HEK293 (cell line): ENCODE measurements at regions not wholly inside any gene's neighbourhood (a gene's known extent, or its start where the extent isn't known, plus 50 kb on each side); places are given as distances from the start of the nearest gene placed in this dataset.

Source experiments
- CTCF ChIA-PET: fragments of 350-600 bp; formaldehyde crosslinking; extraction: SDS; loops from one replicate; lab custom pipeline; 2021; ENCODE audit warnings: antibody characterized with exemption; lab: Yijun Ruan, JAX
- POLR2A ChIA-PET: fragments of 300-600 bp; formaldehyde crosslinking; extraction: SDS; loops from one replicate; lab custom pipeline; 2020; ENCODE audit warnings: antibody characterized with exemption, inconsistent platforms; lab: Yijun Ruan, JAX
- H3K27ac ChIP-seq: fragments of 200-500 bp; sonication (Bioruptor generic); 2 replicates; pipeline ENCODE4 v1.5.1; 2014; ENCODE audit warnings: low read depth, low read length, control low read depth, inconsistent platforms; ENCODE audit errors: extremely low read depth
- H3K36me3 ChIP-seq, 2 experiments: fragments of 200-500 bp in 1 of 2; sonication (Bioruptor generic) in 1 of 2; 1 replicate in 1 of 2; 2 replicates in 1 of 2; pipeline ENCODE4 v1.5.1; 2014 to 2017; ENCODE audit warnings: inconsistent platforms in 2 of 2, low read length in 2 of 2; ENCODE audit not compliant: control insufficient read depth in 2 of 2, insufficient read depth in 1 of 2
- H3K4me1 ChIP-seq: fragments of 200-500 bp; sonication (Bioruptor generic); 2 replicates; pipeline ENCODE4 v1.5.1; 2014; ENCODE audit warnings: mild to moderate bottlenecking, low read length, inconsistent platforms; ENCODE audit not compliant: control insufficient read depth, insufficient read depth
- H3K4me3 ChIP-seq: 2 replicates; pipeline ENCODE4 v1.5.1; 2011; ENCODE audit warnings: low read depth, mild to moderate bottlenecking, control low read depth, low read length, moderate library complexity
- H3K9me3 ChIP-seq: fragments of 200-500 bp; sonication (Bioruptor generic); 2 replicates; pipeline ENCODE4 v1.5.1; 2014; ENCODE audit warnings: low read depth, low read length, inconsistent platforms; ENCODE audit not compliant: control insufficient read depth, insufficient read depth
- GLI4 ChIP-seq: fragments of 450-650 bp; formaldehyde crosslinking; IDR thresholded peaks from 2 replicates; pipeline ENCODE4 v1.5.1; 2016; ENCODE audit warnings: missing biosample characterization, missing genetic modification characterization
- ZEB2 ChIP-seq: fragments of 450-650 bp; formaldehyde crosslinking; IDR thresholded peaks from 2 replicates; pipeline ENCODE4 v1.5.1; 2016; ENCODE audit warnings: missing biosample characterization, missing genetic modification characterization
- ZNF121 ChIP-seq: fragments of 450-650 bp; formaldehyde crosslinking; IDR thresholded peaks from 2 replicates; pipeline ENCODE4 v1.5.1; 2016; ENCODE audit warnings: missing biosample characterization, missing genetic modification characterization
- ZNF146 ChIP-seq: fragments of 450-650 bp; formaldehyde crosslinking; IDR thresholded peaks from 2 replicates; pipeline ENCODE4 v1.5.1; 2016; ENCODE audit warnings: missing biosample characterization, missing genetic modification characterization
- ZNF19 ChIP-seq: fragments of 450-650 bp; formaldehyde crosslinking; IDR thresholded peaks from 2 replicates; pipeline ENCODE4; 2016; ENCODE audit warnings: missing biosample characterization, missing genetic modification characterization, low read depth
- ZNF423 ChIP-seq: fragments of 450-650 bp; formaldehyde crosslinking; IDR thresholded peaks from 2 replicates; pipeline ENCODE4 v1.5.1; 2016; ENCODE audit warnings: missing biosample characterization, missing genetic modification characterization
- ZNF473 ChIP-seq: fragments of 450-650 bp; formaldehyde crosslinking; IDR thresholded peaks from 2 replicates; pipeline ENCODE4 v1.5.1; 2017; ENCODE audit warnings: missing biosample characterization, missing genetic modification characterization
- ZNF521 ChIP-seq: fragments of 450-650 bp; formaldehyde crosslinking; IDR thresholded peaks from 2 replicates; pipeline ENCODE4 v1.5.1; 2017; ENCODE audit warnings: missing biosample characterization, mild to moderate bottlenecking, missing genetic modification characterization
- ZNF596 ChIP-seq: fragments of 450-650 bp; IDR thresholded peaks from 2 replicates; pipeline ENCODE4 v1.5.0; 2018; ENCODE audit warnings: missing biosample characterization, mild to moderate bottlenecking, missing genetic modification characterization, moderate library complexity
- ZNF776 ChIP-seq: fragments of 450-650 bp; formaldehyde crosslinking; IDR thresholded peaks from 2 replicates; pipeline ENCODE4 v1.5.0; 2017; ENCODE audit warnings: missing biosample characterization, missing genetic modification characterization, borderline replicate concordance
- ZNF777 ChIP-seq: fragments of 450-650 bp; formaldehyde crosslinking; IDR thresholded peaks from 2 replicates; pipeline ENCODE4 v1.5.1; 2017; ENCODE audit warnings: missing biosample characterization, missing genetic modification characterization, borderline replicate concordance
- ZNF785 ChIP-seq: fragments of 450-650 bp; formaldehyde crosslinking; IDR thresholded peaks from 2 replicates; pipeline ENCODE4 v1.5.1; 2016; ENCODE audit warnings: missing biosample characterization, missing genetic modification characterization
- ZSCAN30 ChIP-seq: fragments of 450-650 bp; IDR thresholded peaks from 2 replicates; pipeline ENCODE4 v1.5.1; 2018; ENCODE audit warnings: missing biosample characterization, mild to moderate bottlenecking, missing genetic modification characterization, moderate library complexity
- TF ChIP-seq, protein P1 (sequence below): fragments of 450-650 bp; formaldehyde crosslinking; IDR thresholded peaks from 2 replicates; pipeline ENCODE4 v1.5.1; 2016; ENCODE audit warnings: missing biosample characterization, missing genetic modification characterization
- TF ChIP-seq, protein P2 (sequence below): fragments of 450-650 bp; formaldehyde crosslinking; IDR thresholded peaks from 2 replicates; pipeline ENCODE4 v1.5.1; 2017; ENCODE audit warnings: missing biosample characterization, missing genetic modification characterization
- TF ChIP-seq, protein P3 (sequence below): sonication (generic); formaldehyde crosslinking; IDR thresholded peaks from 2 replicates; pipeline ENCODE4 v1.8.1; 2022; ENCODE audit warnings: mild to moderate bottlenecking, moderate library complexity, missing genetic modification reagents
- TF ChIP-seq, protein P4 (sequence below): fragments of 450-650 bp; formaldehyde crosslinking; IDR thresholded peaks from 2 replicates; pipeline ENCODE4 v1.5.1; 2016; ENCODE audit warnings: missing biosample characterization, missing genetic modification characterization
- TF ChIP-seq, protein P5 (sequence below): fragments of 450-650 bp; formaldehyde crosslinking; IDR thresholded peaks from 2 replicates; pipeline ENCODE4 v1.5.1; 2016; ENCODE audit warnings: missing biosample characterization, missing genetic modification characterization

DNA sequence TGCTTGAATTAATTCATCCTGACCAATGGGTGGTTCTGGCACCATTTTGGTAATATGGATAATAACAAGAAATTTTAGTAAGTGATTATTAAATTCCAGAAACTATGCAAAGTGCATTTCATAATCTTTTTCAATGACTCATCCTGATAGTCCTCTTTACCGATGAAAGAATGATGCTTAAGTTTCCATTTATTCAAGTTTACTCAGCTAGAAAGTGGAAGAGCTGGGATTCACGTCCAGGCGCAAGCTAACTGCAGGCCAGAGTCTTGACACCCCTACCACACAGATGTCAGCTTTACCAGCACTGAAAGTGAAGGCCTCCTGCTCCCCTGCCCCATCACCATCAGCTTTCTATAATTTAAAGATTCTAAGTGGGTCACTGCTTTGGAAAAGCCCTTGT is 493.5 kb upstream of the WWC1 start (continued):
- no peak for TF ChIP-seq ZNF423
- TF ChIP-seq, protein P1, sequence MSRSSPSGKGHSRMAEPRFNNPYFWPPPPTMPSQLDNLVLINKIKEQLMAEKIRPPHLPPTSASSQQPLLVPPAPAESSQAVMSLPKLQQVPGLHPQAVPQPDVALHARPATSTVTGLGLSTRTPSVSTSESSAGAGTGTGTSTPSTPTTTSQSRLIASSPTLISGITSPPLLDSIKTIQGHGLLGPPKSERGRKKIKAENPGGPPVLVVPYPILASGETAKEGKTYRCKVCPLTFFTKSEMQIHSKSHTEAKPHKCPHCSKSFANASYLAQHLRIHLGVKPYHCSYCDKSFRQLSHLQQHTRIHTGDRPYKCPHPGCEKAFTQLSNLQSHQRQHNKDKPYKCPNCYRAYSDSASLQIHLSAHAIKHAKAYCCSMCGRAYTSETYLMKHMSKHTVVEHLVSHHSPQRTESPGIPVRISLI (tag by site-specific recombination) = no peak

DNA sequence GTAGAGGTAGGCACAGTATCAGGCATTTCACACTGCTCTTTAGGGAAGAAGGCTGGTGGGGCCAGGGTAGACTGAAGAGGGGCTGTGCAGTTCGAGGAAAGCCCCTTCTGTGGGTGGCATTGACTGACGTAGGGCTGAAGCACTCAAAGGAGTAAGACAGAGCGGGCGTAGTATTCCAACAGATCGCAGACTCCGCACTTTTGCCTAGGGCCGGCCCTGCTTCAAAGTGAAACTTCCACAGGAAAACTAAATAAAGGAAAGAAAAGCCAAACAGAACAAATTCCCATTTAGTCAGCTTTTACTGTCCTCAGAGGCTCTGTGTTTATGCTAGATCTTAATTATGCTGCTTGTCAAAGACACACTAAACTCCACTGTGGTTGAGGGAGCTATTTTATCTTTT is 493.0 kb upstream of the WWC1 start:
- ChIA-PET CTCF (interaction anchor here (0.8 kb wide), 1 partner anchor 27 kb away, joined by 4 read pairs; no protein-coding TSS in a partner anchor), POLR2A (no interaction called here)
- Histone ChIP-seq H3K9me3 (no peaks in the 10 kb centered on the region), H3K4me3 (no peak overlapping the region), H3K27ac (no peak overlapping the region), H3K36me3 (no peaks in the 10 kb centered on the region), H3K4me1 (no peaks in the 10 kb centered on the region)
- TF ChIP-seq ZNF596 (tag by site-specific recombination) (no peak), ZNF777 (tag by site-specific recombination) (no peak), ZSCAN30 (no peak), ZNF785 (tag by site-specific recombination) (no peak), ZNF423 (no peak), ZNF521 (tag by site-specific recombination) (no peak)
- TF ChIP-seq, protein P2, sequence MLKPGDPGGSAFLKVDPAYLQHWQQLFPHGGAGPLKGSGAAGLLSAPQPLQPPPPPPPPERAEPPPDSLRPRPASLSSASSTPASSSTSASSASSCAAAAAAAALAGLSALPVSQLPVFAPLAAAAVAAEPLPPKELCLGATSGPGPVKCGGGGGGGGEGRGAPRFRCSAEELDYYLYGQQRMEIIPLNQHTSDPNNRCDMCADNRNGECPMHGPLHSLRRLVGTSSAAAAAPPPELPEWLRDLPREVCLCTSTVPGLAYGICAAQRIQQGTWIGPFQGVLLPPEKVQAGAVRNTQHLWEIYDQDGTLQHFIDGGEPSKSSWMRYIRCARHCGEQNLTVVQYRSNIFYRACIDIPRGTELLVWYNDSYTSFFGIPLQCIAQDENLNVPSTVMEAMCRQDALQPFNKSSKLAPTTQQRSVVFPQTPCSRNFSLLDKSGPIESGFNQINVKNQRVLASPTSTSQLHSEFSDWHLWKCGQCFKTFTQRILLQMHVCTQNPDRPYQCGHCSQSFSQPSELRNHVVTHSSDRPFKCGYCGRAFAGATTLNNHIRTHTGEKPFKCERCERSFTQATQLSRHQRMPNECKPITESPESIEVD (tag by site-specific recombination) = no peak
- TF ChIP-seq, protein P3, sequence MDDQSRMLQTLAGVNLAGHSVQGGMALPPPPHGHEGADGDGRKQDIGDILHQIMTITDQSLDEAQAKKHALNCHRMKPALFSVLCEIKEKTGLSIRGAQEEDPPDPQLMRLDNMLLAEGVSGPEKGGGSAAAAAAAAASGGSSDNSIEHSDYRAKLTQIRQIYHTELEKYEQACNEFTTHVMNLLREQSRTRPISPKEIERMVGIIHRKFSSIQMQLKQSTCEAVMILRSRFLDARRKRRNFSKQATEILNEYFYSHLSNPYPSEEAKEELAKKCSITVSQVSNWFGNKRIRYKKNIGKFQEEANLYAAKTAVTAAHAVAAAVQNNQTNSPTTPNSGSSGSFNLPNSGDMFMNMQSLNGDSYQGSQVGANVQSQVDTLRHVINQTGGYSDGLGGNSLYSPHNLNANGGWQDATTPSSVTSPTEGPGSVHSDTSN = no peak
- TF ChIP-seq, all 188 proteins: peak for 0

DNA sequence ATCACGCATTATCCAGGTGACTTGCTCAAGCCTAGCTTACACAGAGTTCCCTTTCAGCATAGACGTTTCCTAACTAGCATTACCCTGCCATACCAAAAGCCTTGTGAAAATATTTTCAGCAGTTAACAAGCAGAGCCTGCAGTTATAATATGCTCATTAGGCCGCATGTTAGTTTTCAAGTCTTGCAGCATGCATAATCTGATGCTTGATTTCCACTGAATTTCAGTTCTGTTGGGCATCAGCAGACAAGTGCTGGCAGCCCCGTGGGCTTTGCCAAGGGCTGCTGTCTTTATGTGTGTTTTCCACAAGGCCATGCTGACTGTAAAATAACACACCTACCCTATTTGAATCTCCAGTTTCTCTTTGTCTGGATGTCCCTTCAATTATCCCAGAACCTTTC is 491.0 kb upstream of the WWC1 start:
- ChIA-PET CTCF (interaction anchor here (0.6 kb wide), 1 partner anchor 261 kb away, joined by 9 read pairs; no protein-coding TSS in a partner anchor), POLR2A (no interaction called here)
- TF ChIP-seq, protein P4, sequence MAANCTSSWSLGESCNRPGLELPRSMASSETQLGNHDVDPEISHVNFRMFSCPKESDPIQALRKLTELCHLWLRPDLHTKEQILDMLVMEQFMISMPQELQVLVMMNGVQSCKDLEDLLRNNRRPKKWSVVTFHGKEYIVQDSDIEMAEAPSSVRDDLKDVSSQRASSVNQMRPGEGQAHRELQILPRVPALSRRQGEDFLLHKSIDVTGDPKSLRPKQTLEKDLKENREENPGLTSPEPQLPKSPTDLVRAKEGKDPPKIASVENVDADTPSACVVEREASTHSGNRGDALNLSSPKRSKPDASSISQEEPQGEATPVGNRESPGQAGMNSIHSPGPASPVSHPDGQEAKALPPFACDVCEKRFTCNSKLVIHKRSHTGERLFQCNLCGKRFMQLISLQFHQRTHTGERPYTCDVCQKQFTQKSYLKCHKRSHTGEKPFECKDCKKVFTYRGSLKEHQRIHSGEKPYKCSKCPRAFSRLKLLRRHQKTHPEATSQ = no peak
- no peak for TF ChIP-seq ZNF777 (tag by site-specific recombination)
- TF ChIP-seq, protein P5, sequence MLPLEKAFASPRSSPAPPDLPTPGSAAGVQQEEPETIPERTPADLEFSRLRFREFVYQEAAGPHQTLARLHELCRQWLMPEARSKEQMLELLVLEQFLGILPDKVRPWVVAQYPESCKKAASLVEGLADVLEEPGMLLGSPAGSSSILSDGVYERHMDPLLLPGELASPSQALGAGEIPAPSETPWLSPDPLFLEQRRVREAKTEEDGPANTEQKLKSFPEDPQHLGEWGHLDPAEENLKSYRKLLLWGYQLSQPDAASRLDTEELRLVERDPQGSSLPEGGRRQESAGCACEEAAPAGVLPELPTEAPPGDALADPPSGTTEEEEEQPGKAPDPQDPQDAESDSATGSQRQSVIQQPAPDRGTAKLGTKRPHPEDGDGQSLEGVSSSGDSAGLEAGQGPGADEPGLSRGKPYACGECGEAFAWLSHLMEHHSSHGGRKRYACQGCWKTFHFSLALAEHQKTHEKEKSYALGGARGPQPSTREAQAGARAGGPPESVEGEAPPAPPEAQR (tag by site-specific recombination) = no peak
- TF ChIP-seq ZNF121 (tag by site-specific recombination) = no peak
- no peak for TF ChIP-seq ZEB2 (tag by site-specific recombination)
- TF ChIP-seq ZNF473 (tag by site-specific recombination) = no peak
- TF ChIP-seq GLI4 (tag by site-specific recombination) = no peak
- TF ChIP-seq ZNF423 = no peak
- no peak for TF ChIP-seq ZNF146
- no peak for TF ChIP-seq ZNF776 (tag by site-specific recombination)
- no peak for TF ChIP-seq ZNF19 (tag by site-specific recombination)
- no peak overlapping the region for H3K4me3 ChIP-seq
- H3K9me3 ChIP-seq = no peaks in the 10 kb centered on the region
- H3K27ac ChIP-seq = no peak overlapping the region
- H3K36me3 ChIP-seq = no peaks in the 10 kb centered on the region
- H3K4me1 ChIP-seq = no peaks in the 10 kb centered on the region
